ENCODE measurements at regions not wholly inside any gene's neighbourhood (a gene's known extent, or its start where the extent isn't known, plus 50 kb on each side); places are given as distances from the start of the nearest gene placed in this dataset.

- CTCF ChIA-PET: interaction anchor here (1.7 kb wide), 1 partner anchor 9 kb away, joined by 5 read pairs; no protein-coding TSS in a partner anchor
- H3K9ac ChIP-seq (ENCODE audit: control insufficient read depth, insufficient read depth, low read length): no peak overlapping the region
- FAIRE-seq: no peak
- no peak overlapping the region for H3K27ac ChIP-seq (ENCODE audit: control insufficient read depth, insufficient read depth)
- no peaks in the 10 kb centered on the region for H3K79me2 ChIP-seq (ENCODE audit: control insufficient read depth, insufficient read depth, low read length)
- 0% methylated on average over 1 of the region's 1 CpG for WGBS (ENCODE audit: insufficient coverage, insufficient replicate concordance, low lambda C conversion rate, missing lambda C conversion rate)
- in situ Hi-C loops (cut with MboI): no loop called here
- no peak overlapping the region for H3K4me2 ChIP-seq (ENCODE audit: control insufficient read depth, insufficient read depth)
- intact Hi-C loops (cut with micrococcal nuclease; ENCODE audit: unreplicated experiment): no loop called here
- TF ChIP-seq NFIC (IDR thresholded peaks at IDR 0.05; ENCODE audit: low read depth, low read length) (no peak), RBBP5 (conservative IDR thresholded peaks at IDR 0.05) (no peak), FOXM1 (IDR thresholded peaks at IDR 0.05; ENCODE audit: low read depth, low read length) (no peak), RAD51 (IDR thresholded peaks at IDR 0.05) (no peak), ZBTB40 (IDR thresholded peaks at IDR 0.05; ENCODE audit: borderline replicate concordance) (no peak), SPI1 (IDR thresholded peaks at IDR 0.05; ENCODE audit: borderline replicate concordance, insufficient read depth, low read depth, low read length) (no peak), SUPT20H (IDR thresholded peaks at IDR 0.05; ENCODE audit: borderline replicate concordance, control insufficient read depth, low read depth, low read length) (no peak), CREM (IDR thresholded peaks at IDR 0.05; ENCODE audit: low read depth) (no peak)
- no peak for DNase-seq (ENCODE audit: low read depth, low spot score)
- POLR2A ChIA-PET: no interaction called here
- RAD21 ChIA-PET (ENCODE audit: unreplicated experiment): interaction anchor here (1.1 kb wide), 1 partner anchor 308 kb away, joined by 3 read pairs; no protein-coding TSS in a partner anchor
- no peaks in the 10 kb centered on the region; a peak in 2 of 4 replicates for H3K27me3 ChIP-seq (replicated peaks in 1 of 2; ENCODE audit: control insufficient read depth in 2 of 2, insufficient read depth in 2 of 2, low read length in 1 of 2)
- no peaks in the 10 kb centered on the region for H4K20me1 ChIP-seq (ENCODE audit: control insufficient read depth, insufficient read depth)
- no peaks in the 10 kb centered on the region for H3K9me3 ChIP-seq (replicated peaks; ENCODE audit: control insufficient read depth, insufficient read depth, low read length)
- no peak overlapping the region for H3K4me3 ChIP-seq
- no peak for ATAC-seq
- no TSS peak for BruUV-seq (replicated peaks)
- H3K4me1 ChIP-seq (ENCODE audit: control insufficient read depth, insufficient read depth, low read length): no peaks in the 10 kb centered on the region
- no peak overlapping the region for H2AFZ ChIP-seq (ENCODE audit: control insufficient read depth, low read depth, low read length)
- SMC1A ChIA-PET (ENCODE audit: uncharacterized antibody, unreplicated experiment): no interaction called here
- no peaks in the 10 kb centered on the region for H3K36me3 ChIP-seq (ENCODE audit: control insufficient read depth in 2 of 2, insufficient read depth in 2 of 2, low read length in 1 of 2)
These were observed 311.0 kb downstream of the GRIN2B start for GRCh38 chr12:13670285-13670866.

All from GM12878 (cell line).